ENCODE measurements at regions not wholly inside any gene's neighbourhood (a gene's known extent, or its start where the extent isn't known, plus 50 kb on each side); places are given as distances from the start of the nearest gene placed in this dataset.

GRCh38 chr15:62436235-62436634 lies 271.1 kb upstream of the C2CD4B start:
- no peak for DNase-seq (ENCODE audit: low read depth in 1 of 2, low spot score in 1 of 2)

GRCh38 chr15:62437753-62438152 lies 272.7 kb upstream of the C2CD4B start:
- no peak for DNase-seq (ENCODE audit: low read depth in 1 of 2, low spot score in 1 of 2)

GRCh38 chr15:62439543-62440016 lies 274.5 kb upstream of the C2CD4B start:
- no peak for DNase-seq (ENCODE audit: low read depth in 1 of 2, low spot score in 1 of 2)

- DNase-seq (ENCODE audit: low read depth in 1 of 2, low spot score in 1 of 2), result no peak
These were observed 275.4 kb upstream of the C2CD4B start for GRCh38 chr15:62440362-62441105.

GRCh38 chr15:62444104-62445022 lies 279.3 kb upstream of the C2CD4B start:
- no peak for DNase-seq (ENCODE audit: low read depth in 1 of 2, low spot score in 1 of 2)

GRCh38 chr15:62445244-62445643 lies 280.2 kb upstream of the C2CD4B start:
- no peak for DNase-seq (ENCODE audit: low read depth in 1 of 2, low spot score in 1 of 2)

GRCh38 chr15:62446984-62447383 lies 281.9 kb upstream of the C2CD4B start:
- DNase-seq (ENCODE audit: low read depth in 1 of 2, low spot score in 1 of 2), result no peak

- no peak for DNase-seq (ENCODE audit: low read depth in 1 of 2, low spot score in 1 of 2)
These were observed 282.7 kb upstream of the C2CD4B start for GRCh38 chr15:62447742-62448141.

- DNase-seq (ENCODE audit: low read depth in 1 of 2, low spot score in 1 of 2), result no peak
These were observed 284.6 kb upstream of the C2CD4B start for GRCh38 chr15:62449638-62450037.

- DNase-seq (ENCODE audit: low read depth in 1 of 2, low spot score in 1 of 2), result no peak
These were observed 285.0 kb upstream of the C2CD4B start for GRCh38 chr15:62450061-62450460.

- no peak for DNase-seq (ENCODE audit: low read depth in 1 of 2, low spot score in 1 of 2)
These were observed 286.9 kb upstream of the C2CD4B start for GRCh38 chr15:62452026-62452425.

- DNase-seq (ENCODE audit: low read depth in 1 of 2, low spot score in 1 of 2), result no peak
These were observed 287.6 kb upstream of the C2CD4B start for GRCh38 chr15:62452667-62453066.

GRCh38 chr15:62453375-62453774 lies 288.3 kb upstream of the C2CD4B start:
- DNase-seq (ENCODE audit: low read depth in 1 of 2, low spot score in 1 of 2), result no peak

GRCh38 chr15:62453981-62454380 lies 288.9 kb upstream of the C2CD4B start:
- DNase-seq (ENCODE audit: low read depth in 1 of 2, low spot score in 1 of 2), result no peak

GRCh38 chr15:62454567-62455172 lies 289.6 kb upstream of the C2CD4B start:
- no peak for DNase-seq (ENCODE audit: low read depth in 1 of 2, low spot score in 1 of 2)

- DNase-seq (ENCODE audit: low read depth in 1 of 2, low spot score in 1 of 2), result no peak
These were observed 290.4 kb upstream of the C2CD4B start for GRCh38 chr15:62455441-62455921.

- no peak for DNase-seq (ENCODE audit: low read depth in 1 of 2, low spot score in 1 of 2)
These were observed 291.2 kb upstream of the C2CD4B start for GRCh38 chr15:62456011-62456920.

- no peak for DNase-seq (ENCODE audit: low read depth in 1 of 2, low spot score in 1 of 2)
These were observed 292.0 kb upstream of the C2CD4B start for GRCh38 chr15:62457100-62457499.

- DNase-seq (ENCODE audit: low read depth in 1 of 2, low spot score in 1 of 2), result no peak
These were observed 294.8 kb upstream of the C2CD4B start for GRCh38 chr15:62459875-62460274.

- no peak for DNase-seq (ENCODE audit: low read depth in 1 of 2, low spot score in 1 of 2)
These were observed 297.2 kb upstream of the C2CD4B start for GRCh38 chr15:62462268-62462667.

GRCh38 chr15:62462721-62463120 lies 297.6 kb upstream of the C2CD4B start:
- no peak for DNase-seq (ENCODE audit: low read depth in 1 of 2, low spot score in 1 of 2)
